ENCODE measurements at regions not wholly inside any gene's neighbourhood (a gene's known extent, or its start where the extent isn't known, plus 50 kb on each side); places are given as distances from the start of the nearest gene placed in this dataset.
A peak's percentile ranks its signal among the peaks of the same experiment; 100 is the strongest.

GRCh38 chr1:175817445-175817844 lies 74.0 kb upstream of the TNR start:
- Histone ChIP-seq H3K4me3 (no peak overlapping the region), H3K4me1 (replicated peaks in 1 of 2) (no peaks in the 10 kb centered on the region), H3K27ac (no peak overlapping the region)
- peak in 2 of 8 experiments; percentile 45 to 75 for ATAC-seq (replicated peaks in 6 of 8)
- in situ Hi-C loops (cut with MboI; ENCODE audit: low pct_unique_long_range_greater_than_20kb in 2 of 9, low sequenced_read_pairs in 9 of 9, unreplicated experiment in 9 of 9) = no loop called here
- WGBS, 10 experiments = 0 to 93% (median 71%) methylated on average over 1 to 2 of the region's 2 CpGs; no CpG with 5 or more reads in 1 of the 10 experiments

DNA sequence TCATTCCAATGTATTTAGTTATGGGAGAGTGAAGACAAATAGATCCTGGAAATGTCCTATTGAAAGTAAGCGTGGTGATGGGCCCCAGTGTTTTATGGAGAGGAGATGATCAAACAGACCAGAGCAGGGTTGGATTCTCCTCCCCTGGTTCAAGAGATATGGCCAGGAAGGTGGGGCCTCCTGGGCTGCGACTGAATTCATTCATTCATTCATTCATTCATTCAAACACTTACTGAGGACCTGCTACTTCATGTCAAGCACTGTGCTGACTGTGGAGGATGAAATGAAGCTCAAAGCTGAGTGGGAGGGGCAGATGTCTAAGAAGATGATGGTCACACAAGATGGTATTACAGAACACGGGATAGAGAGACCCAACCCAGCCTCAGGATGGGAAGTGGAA lies 71.5 kb upstream of the TNR start:
- 0 to 56% (median 34%) methylated on average over 1 to 3 of the region's 3 CpGs for WGBS, 10 experiments
- in situ Hi-C loops (cut with MboI; ENCODE audit: low pct_unique_long_range_greater_than_20kb in 2 of 9, low sequenced_read_pairs in 9 of 9, unreplicated experiment in 9 of 9) = no loop called here
- Histone ChIP-seq H3K4me3 (no peak overlapping the region), H3K27ac (no peak overlapping the region), H3K4me1 (replicated peaks in 1 of 2) (no peaks in the 10 kb centered on the region)
- ATAC-seq (replicated peaks in 6 of 8) = no peak

- ATAC-seq (replicated peaks in 6 of 8) = no peak
- Histone ChIP-seq H3K4me1 (replicated peaks in 1 of 2) (peaks cover 3 to 10% of the 10 kb centered on the region in 2 donors), H3K4me3 (no peak overlapping the region), H3K27ac (no peak overlapping the region)
- 0 to 89% (median 80%) methylated on average over 1 to 2 of the region's 2 CpGs; no CpG with 5 or more reads in 1 of the 10 experiments for WGBS, 10 experiments
- in situ Hi-C loops (cut with MboI; ENCODE audit: low pct_unique_long_range_greater_than_20kb in 2 of 9, low sequenced_read_pairs in 9 of 9, unreplicated experiment in 9 of 9) = no loop called here
Observed at GRCh38 chr1:175812936-175813335, 69.5 kb upstream of the TNR start.

DNA sequence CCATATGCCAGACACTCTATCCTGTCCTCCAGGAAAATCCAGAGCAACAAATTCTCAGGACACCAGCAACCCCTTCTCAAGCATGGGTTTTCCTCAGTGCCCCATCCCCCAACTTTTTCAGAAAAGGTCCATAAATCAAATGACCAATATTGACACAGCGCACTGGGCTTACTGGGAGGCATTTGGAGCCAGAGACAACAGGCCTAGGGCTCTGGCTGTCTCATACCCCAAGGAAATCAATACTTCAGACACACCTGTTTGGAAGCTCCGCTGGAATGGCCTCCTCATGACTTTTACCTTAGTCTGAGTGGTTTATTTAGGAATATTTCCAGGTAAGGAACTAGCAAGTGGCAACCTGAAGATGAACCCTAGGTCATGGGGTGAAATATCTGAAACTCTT lies 66.9 kb upstream of the TNR start:
- 43 to 100% (median 89%) methylated on average over 1 to 2 of the region's 2 CpGs; no CpG with 5 or more reads in 6 of the 10 experiments for WGBS, 10 experiments
- H3K27ac ChIP-seq = no peak overlapping the region
- ATAC-seq (replicated peaks in 6 of 8) = no peak
- no peak overlapping the region for H3K4me3 ChIP-seq
- in situ Hi-C loops (cut with MboI; ENCODE audit: low pct_unique_long_range_greater_than_20kb in 2 of 9, low sequenced_read_pairs in 9 of 9, unreplicated experiment in 9 of 9) = no loop called here
- peaks cover 3 to 10% of the 10 kb centered on the region in 2 donors for H3K4me1 ChIP-seq (replicated peaks in 1 of 2)

- Histone ChIP-seq H3K4me1 (replicated peaks in 1 of 2) (peaks cover 3 to 10% of the 10 kb centered on the region in 2 donors), H3K4me3 (no peak overlapping the region), H3K27ac (no peak overlapping the region)
- in situ Hi-C loops (cut with MboI; ENCODE audit: low pct_unique_long_range_greater_than_20kb in 2 of 9, low sequenced_read_pairs in 9 of 9, unreplicated experiment in 9 of 9) = no loop called here
- ATAC-seq (replicated peaks in 6 of 8) = no peak
Observed at GRCh38 chr1:175808999-175809398, 65.6 kb upstream of the TNR start.

DNA sequence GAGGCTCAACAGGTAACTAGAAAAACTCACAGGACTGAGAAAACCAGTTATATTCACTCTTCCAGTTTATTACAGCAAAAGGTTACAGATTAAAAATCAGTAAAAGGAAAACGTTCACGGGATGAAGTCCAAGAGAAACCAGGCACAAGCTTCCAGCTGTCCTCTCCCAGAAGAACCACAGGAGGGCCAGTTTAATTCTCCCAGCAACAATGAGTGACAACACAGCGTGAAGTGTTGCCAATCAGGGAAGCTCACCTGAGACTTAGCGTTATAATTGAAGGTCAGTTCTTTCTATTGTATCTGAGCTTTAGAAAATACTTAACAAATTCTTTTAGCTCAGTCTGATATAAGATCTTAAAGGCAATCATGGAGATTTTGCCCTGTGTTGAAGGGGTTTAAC lies 65.2 kb upstream of the TNR start:
- no peak overlapping the region for H3K4me3 ChIP-seq
- peaks cover 3 to 10% of the 10 kb centered on the region in 2 donors for H3K4me1 ChIP-seq (replicated peaks in 1 of 2)
- ATAC-seq (replicated peaks in 6 of 8) = no peak
- WGBS, 10 experiments = 16 to 80% (median 60%) methylated on average over 2 to 4 of the region's 4 CpGs; no CpG with 5 or more reads in 1 of the 10 experiments
- in situ Hi-C loops (cut with MboI; ENCODE audit: low pct_unique_long_range_greater_than_20kb in 2 of 9, low sequenced_read_pairs in 9 of 9, unreplicated experiment in 9 of 9) = no loop called here
- H3K27ac ChIP-seq = no peak overlapping the region

DNA sequence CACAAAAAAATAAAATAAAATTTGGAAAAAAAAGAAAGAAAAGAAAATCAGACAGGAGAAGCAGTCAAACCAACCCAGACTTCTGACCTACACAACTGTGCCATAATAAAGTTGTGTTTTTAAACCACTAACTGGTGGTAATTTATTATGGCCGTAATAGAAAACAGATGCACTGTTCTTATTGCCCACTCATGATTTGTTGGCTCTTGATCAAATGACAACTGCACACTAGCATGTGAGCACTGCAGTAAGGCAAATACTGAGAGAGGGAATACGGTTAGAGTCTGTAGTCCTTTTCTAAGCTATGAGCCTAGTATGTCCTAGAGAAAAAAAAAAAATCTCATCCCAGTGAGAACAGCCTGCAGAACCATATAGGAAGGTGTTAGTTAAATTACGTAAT lies 61.2 kb upstream of the TNR start:
- Histone ChIP-seq H3K4me3 (no peak overlapping the region), H3K4me1 (replicated peaks in 1 of 2) (peaks cover 2 to 8% of the 10 kb centered on the region in 2 donors), H3K27ac (no peak overlapping the region)
- in situ Hi-C loops (cut with MboI; ENCODE audit: low pct_unique_long_range_greater_than_20kb in 2 of 9, low sequenced_read_pairs in 9 of 9, unreplicated experiment in 9 of 9) = no loop called here
- WGBS, 10 experiments = 0 to 95% (median 83%) methylated on average over 2 to 3 of the region's 3 CpGs; no CpG with 5 or more reads in 1 of the 10 experiments
- ATAC-seq (replicated peaks in 6 of 8) = no peak

DNA sequence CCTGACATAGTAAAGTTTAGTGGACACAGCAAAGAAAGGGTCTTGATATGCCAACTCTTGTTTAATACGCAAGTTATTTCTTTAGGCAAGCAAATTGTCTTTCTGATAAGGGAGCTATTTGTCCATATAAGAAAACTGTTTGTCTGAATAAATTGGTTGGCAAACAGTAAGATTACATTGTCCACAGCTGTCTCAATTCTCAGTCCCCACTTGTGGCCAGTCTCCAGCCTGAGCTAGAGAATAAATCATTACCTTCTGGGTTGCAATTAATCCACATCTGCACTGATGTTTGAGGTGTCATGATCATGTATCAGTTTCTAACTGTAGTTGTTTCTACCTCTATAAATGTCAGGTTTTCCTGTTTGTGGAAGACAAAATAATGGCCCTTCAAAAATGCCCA lies 60.0 kb upstream of the TNR start:
- H3K4me1 ChIP-seq (replicated peaks in 1 of 2) = no peaks in the 10 kb centered on the region
- no peak for ATAC-seq (replicated peaks in 6 of 8)
- H3K4me3 ChIP-seq = no peak overlapping the region
- WGBS, 10 experiments = 25 to 100% (median 91%) methylated on average over 1 of the region's 1 CpG; no CpG with 5 or more reads in 2 of the 10 experiments
- no peak overlapping the region for H3K27ac ChIP-seq
- in situ Hi-C loops (cut with MboI; ENCODE audit: low pct_unique_long_range_greater_than_20kb in 2 of 9, low sequenced_read_pairs in 9 of 9, unreplicated experiment in 9 of 9) = no loop called here

- ATAC-seq (replicated peaks in 6 of 8) = no peak
- in situ Hi-C loops (cut with MboI; ENCODE audit: low pct_unique_long_range_greater_than_20kb in 2 of 9, low sequenced_read_pairs in 9 of 9, unreplicated experiment in 9 of 9) = no loop called here
- 8 to 100% (median 84%) methylated on average over 2 to 10 of the region's 10 CpGs for WGBS, 10 experiments
- H3K4me3 ChIP-seq = no peak overlapping the region
- no peak overlapping the region for H3K27ac ChIP-seq
- no peaks in the 10 kb centered on the region for H3K4me1 ChIP-seq (replicated peaks in 1 of 2)
Observed at GRCh38 chr1:175802407-175803123, 59.2 kb upstream of the TNR start.

DNA sequence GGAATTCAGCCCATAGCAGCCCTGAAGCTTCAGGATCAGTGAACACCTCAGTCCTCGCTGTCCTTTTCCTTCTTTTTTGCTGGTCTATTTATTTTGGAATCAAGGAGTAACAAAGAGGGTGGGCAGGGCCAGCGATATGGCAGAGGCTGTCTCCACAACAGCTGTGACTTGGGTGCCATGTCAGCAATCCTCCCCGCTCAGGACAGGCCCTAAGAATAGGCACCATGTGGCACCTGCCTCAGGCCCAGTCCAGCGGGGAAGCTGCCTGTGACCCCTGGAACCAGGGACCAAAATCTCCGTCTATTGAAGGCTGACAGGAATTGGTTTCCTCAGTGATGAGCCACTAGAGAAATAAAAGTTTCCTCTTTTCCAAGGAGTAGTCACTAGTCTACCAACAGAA lies 58.6 kb upstream of the TNR start:
- no peak overlapping the region for H3K27ac ChIP-seq

DNA sequence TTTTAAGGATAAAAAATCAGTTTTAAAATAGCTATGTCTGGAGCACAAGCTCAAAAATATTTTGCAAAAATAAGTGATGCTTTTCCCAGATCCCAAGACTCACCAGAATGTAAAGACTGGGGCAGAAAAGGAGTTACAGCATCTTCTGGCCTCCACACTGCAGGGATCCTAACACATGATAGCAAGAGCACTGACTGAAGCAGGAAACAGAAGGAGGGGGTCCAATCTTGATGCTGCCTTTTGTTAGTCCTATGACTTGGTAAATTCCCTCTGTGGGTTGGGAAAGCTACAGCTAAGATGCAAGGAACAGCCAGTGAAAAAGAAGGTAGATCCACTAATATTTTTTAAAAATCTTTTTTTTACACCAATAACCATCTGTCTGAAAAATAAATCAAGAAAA lies 54.2 kb upstream of the TNR start:
- in situ Hi-C loops (cut with MboI; ENCODE audit: low pct_unique_long_range_greater_than_20kb in 2 of 9, low sequenced_read_pairs in 9 of 9, unreplicated experiment in 9 of 9) = no loop called here
- H3K27ac ChIP-seq = no peak overlapping the region
- H3K4me3 ChIP-seq = no peak overlapping the region
- no peak for ATAC-seq (replicated peaks in 6 of 8)
- no peaks in the 10 kb centered on the region for H3K4me1 ChIP-seq (replicated peaks in 1 of 2)

More for the DNA sequence above, 58.6 kb upstream of the TNR start:
- ATAC-seq (replicated peaks in 6 of 8) = no peak
- in situ Hi-C loops (cut with MboI; ENCODE audit: low pct_unique_long_range_greater_than_20kb in 2 of 9, low sequenced_read_pairs in 9 of 9, unreplicated experiment in 9 of 9) = no loop called here
- H3K4me1 ChIP-seq (replicated peaks in 1 of 2) = no peaks in the 10 kb centered on the region
- no peak overlapping the region for H3K4me3 ChIP-seq
- 0 to 95% (median 47%) methylated on average over 1 to 5 of the region's 5 CpGs; no CpG with 5 or more reads in 3 of the 10 experiments for WGBS, 10 experiments

- in situ Hi-C loops (cut with MboI; ENCODE audit: low pct_unique_long_range_greater_than_20kb in 2 of 9, low sequenced_read_pairs in 9 of 9, unreplicated experiment in 9 of 9) = no loop called here
Observed at GRCh38 chr1:175794586-175794985, 51.2 kb upstream of the TNR start.

GRCh38 chr1:175793617-175794016 lies 50.2 kb upstream of the TNR start:
- in situ Hi-C loops (cut with MboI; ENCODE audit: low pct_unique_long_range_greater_than_20kb in 2 of 9, low sequenced_read_pairs in 9 of 9, unreplicated experiment in 9 of 9) = no loop called here
- no peak overlapping the region for H3K4me3 ChIP-seq
- H3K4me1 ChIP-seq (replicated peaks in 1 of 2) = no peaks in the 10 kb centered on the region
- ATAC-seq (replicated peaks in 6 of 8) = no peak
- no peak overlapping the region for H3K27ac ChIP-seq

More at GRCh38 chr1:175794586-175794985, 51.2 kb upstream of the TNR start:
- Histone ChIP-seq H3K4me1 (replicated peaks in 1 of 2) (no peaks in the 10 kb centered on the region), H3K4me3 (no peak overlapping the region), H3K27ac (no peak overlapping the region)
- no peak for ATAC-seq (replicated peaks in 6 of 8)
